ENCODE measurements at regions not wholly inside any gene's neighbourhood (a gene's known extent, or its start where the extent isn't known, plus 50 kb on each side); places are given as distances from the start of the nearest gene placed in this dataset.

GRCh38 chr3:75896265-75896664 is 110.9 kb upstream of the ZNF717 start:
- TF ChIP-seq, protein P1, sequence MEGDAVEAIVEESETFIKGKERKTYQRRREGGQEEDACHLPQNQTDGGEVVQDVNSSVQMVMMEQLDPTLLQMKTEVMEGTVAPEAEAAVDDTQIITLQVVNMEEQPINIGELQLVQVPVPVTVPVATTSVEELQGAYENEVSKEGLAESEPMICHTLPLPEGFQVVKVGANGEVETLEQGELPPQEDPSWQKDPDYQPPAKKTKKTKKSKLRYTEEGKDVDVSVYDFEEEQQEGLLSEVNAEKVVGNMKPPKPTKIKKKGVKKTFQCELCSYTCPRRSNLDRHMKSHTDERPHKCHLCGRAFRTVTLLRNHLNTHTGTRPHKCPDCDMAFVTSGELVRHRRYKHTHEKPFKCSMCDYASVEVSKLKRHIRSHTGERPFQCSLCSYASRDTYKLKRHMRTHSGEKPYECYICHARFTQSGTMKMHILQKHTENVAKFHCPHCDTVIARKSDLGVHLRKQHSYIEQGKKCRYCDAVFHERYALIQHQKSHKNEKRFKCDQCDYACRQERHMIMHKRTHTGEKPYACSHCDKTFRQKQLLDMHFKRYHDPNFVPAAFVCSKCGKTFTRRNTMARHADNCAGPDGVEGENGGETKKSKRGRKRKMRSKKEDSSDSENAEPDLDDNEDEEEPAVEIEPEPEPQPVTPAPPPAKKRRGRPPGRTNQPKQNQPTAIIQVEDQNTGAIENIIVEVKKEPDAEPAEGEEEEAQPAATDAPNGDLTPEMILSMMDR (conservative IDR thresholded peaks at IDR 0.05; ENCODE audit: low read length): no peak
- TF ChIP-seq EZH2phosphoT487 (IDR thresholded peaks at IDR 0.05; ENCODE audit: borderline replicate concordance, low read depth, low read length): no peak
